HEK293T (cell line): ENCODE measurements at regions not wholly inside any gene's neighbourhood (a gene's known extent, or its start where the extent isn't known, plus 50 kb on each side); places are given as distances from the start of the nearest gene placed in this dataset.

ENCODE experiments used
- ELF4 ChIP-seq: fragments of 450-650 bp; IDR thresholded peaks from 2 replicates; pipeline ENCODE4 v1.6.1; 2017; ENCODE audit warnings: antibody characterized with exemption
- FOXM1 ChIP-seq: fragments of 450-650 bp; IDR thresholded peaks from 2 replicates; pipeline ENCODE4 v1.6.1; 2017; ENCODE audit warnings: mild to moderate bottlenecking, borderline replicate concordance
- HDGF ChIP-seq: fragments of 450-650 bp; IDR thresholded peaks from 2 replicates; pipeline ENCODE4 v1.6.1; 2017; ENCODE audit warnings: antibody characterized with exemption, borderline replicate concordance
- L3MBTL2 ChIP-seq: fragments of 450-650 bp; conservative IDR thresholded peaks from 2 replicates; pipeline ENCODE4 v1.6.1; 2016; ENCODE audit warnings: mild to moderate bottlenecking
- SP1 ChIP-seq: fragments of 450-650 bp; IDR thresholded peaks from 2 replicates; pipeline ENCODE4 v1.6.1; 2017
- SUZ12 ChIP-seq: fragments of 450-650 bp; IDR thresholded peaks from 2 replicates; pipeline ENCODE4 v1.6.1; 2016; ENCODE audit warnings: mild to moderate bottlenecking
- TARDBP ChIP-seq: fragments of 450-650 bp; IDR thresholded peaks from 2 replicates; pipeline ENCODE4 v1.6.1; 2016
- ZNF384 ChIP-seq: fragments of 450-650 bp; IDR thresholded peaks from 2 replicates; pipeline ENCODE4 v1.6.1; 2016
- TF ChIP-seq, protein P1 (sequence below): fragments of 450-650 bp; IDR thresholded peaks from 2 replicates; pipeline ENCODE4 v1.6.1; 2016

DNA sequence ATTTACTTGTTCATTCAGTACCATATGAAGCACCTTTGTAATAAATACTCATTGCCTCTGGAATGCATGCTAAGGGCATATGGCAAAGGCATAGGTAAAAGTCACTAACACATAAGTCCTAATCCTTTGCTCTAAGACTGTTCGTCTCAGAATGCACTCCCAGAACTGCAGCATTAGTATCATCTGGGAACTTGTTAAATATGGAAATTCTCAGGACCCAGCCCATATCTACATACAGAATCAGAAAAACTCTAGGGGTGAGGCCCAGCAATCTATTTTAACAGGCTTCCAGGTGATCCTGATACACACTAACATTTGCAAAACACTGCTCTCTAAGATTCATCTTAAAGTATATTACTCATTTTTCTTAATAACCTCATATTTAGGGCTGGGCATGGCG lies 113.8 kb upstream of the CDH6 start:
- TF ChIP-seq SP1 (no peak), SUZ12 (no peak), L3MBTL2 (no peak), FOXM1 (no peak), HDGF (no peak), TARDBP (no peak), ELF4 (no peak), ZNF384 (no peak)
- TF ChIP-seq, protein P1, sequence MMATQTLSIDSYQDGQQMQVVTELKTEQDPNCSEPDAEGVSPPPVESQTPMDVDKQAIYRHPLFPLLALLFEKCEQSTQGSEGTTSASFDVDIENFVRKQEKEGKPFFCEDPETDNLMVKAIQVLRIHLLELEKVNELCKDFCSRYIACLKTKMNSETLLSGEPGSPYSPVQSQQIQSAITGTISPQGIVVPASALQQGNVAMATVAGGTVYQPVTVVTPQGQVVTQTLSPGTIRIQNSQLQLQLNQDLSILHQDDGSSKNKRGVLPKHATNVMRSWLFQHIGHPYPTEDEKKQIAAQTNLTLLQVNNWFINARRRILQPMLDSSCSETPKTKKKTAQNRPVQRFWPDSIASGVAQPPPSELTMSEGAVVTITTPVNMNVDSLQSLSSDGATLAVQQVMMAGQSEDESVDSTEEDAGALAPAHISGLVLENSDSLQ = no peak
